ENCODE measurements at regions not wholly inside any gene's neighbourhood (a gene's known extent, or its start where the extent isn't known, plus 50 kb on each side); places are given as distances from the start of the nearest gene placed in this dataset.

DNA sequence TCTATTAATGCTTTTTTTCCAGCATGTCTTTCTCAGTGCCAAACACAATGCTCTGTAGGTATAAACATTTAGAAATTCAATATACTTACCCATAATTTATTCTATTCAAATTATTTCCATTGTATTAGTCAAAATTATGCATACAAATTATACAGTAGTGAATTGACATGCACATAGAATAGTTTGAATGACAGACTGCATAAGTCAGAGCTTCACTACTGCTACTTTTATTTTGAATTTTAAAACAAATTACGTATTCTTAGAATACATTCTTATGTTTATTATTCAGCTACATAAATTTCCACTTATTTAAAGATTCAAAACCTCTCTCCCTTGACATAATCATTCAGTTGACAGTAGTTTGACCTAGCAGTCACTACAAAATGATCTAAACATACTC, 808.0 kb upstream of the CCDC179 start:
- H3K9me3 ChIP-seq (ENCODE audit: low read depth, low read length, poor library complexity, severe bottlenecking): no peaks in the 10 kb centered on the region
- BruUV-seq (replicated peaks): no TSS peak
- TF ChIP-seq, protein P1, sequence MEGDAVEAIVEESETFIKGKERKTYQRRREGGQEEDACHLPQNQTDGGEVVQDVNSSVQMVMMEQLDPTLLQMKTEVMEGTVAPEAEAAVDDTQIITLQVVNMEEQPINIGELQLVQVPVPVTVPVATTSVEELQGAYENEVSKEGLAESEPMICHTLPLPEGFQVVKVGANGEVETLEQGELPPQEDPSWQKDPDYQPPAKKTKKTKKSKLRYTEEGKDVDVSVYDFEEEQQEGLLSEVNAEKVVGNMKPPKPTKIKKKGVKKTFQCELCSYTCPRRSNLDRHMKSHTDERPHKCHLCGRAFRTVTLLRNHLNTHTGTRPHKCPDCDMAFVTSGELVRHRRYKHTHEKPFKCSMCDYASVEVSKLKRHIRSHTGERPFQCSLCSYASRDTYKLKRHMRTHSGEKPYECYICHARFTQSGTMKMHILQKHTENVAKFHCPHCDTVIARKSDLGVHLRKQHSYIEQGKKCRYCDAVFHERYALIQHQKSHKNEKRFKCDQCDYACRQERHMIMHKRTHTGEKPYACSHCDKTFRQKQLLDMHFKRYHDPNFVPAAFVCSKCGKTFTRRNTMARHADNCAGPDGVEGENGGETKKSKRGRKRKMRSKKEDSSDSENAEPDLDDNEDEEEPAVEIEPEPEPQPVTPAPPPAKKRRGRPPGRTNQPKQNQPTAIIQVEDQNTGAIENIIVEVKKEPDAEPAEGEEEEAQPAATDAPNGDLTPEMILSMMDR (conservative IDR thresholded peaks at IDR 0.05; ENCODE audit: low read depth, low read length): no peak
- TF ChIP-seq EZH2 (IDR thresholded peaks at IDR 0.05; ENCODE audit: borderline replicate concordance, low read depth, low read length, poor library complexity, severe bottlenecking): no peak

DNA sequence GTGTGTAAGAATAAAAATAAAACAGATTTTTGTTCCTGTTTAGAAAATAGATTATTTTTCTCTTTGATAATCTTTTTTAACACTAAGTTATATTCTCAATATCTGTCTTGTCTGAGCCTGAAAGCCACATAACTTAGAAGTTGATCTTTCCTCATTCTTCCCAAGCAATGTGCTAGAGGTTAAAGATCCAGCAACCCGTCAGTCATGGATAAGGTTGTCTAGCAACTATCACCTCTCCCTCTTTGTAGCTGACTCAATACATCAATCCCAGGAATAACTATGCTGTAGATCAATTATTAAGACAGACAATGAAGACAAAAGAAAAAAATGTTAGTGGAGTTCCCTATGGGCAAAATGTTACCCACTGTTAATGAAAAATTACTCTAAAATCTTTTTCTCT, 813.1 kb upstream of the CCDC179 start:
- DNase-seq (ENCODE audit: low spot score): no peak
- no TSS peak for BruUV-seq (replicated peaks)
- ChIA-PET POLR2A (ENCODE audit: low non-redundant PET) (no interaction called here), CTCF (no interaction called here)
- Histone ChIP-seq H3K9me3 (ENCODE audit: low read depth, low read length, poor library complexity, severe bottlenecking) (no peaks in the 10 kb centered on the region), H3K36me3 (ENCODE audit: insufficient read depth, low read length, poor library complexity, severe bottlenecking) (no peaks in the 10 kb centered on the region), H3K27ac (ENCODE audit: low read depth, low read length, poor library complexity, severe bottlenecking) (no peak overlapping the region), H3K4me3 (ENCODE audit: low read depth, low read length, poor library complexity, severe bottlenecking) (no peak overlapping the region), H3K27me3 (replicated peaks; ENCODE audit: insufficient read depth, low read depth, low read length, poor library complexity) (no peaks in the 10 kb centered on the region), H3K4me1 (ENCODE audit: insufficient read depth, low read length, poor library complexity, severe bottlenecking) (no peaks in the 10 kb centered on the region)
- intact Hi-C loops (cut with micrococcal nuclease; ENCODE audit: unreplicated experiment): no loop called here
- TF ChIP-seq, protein P1 (conservative IDR thresholded peaks at IDR 0.05; ENCODE audit: low read depth, low read length): no peak
- TF ChIP-seq EZH2 (IDR thresholded peaks at IDR 0.05; ENCODE audit: borderline replicate concordance, low read depth, low read length, poor library complexity, severe bottlenecking): no peak

More for the DNA sequence above, 808.0 kb upstream of the CCDC179 start:
- intact Hi-C loops (cut with micrococcal nuclease; ENCODE audit: unreplicated experiment): no loop called here
- no peaks in the 10 kb centered on the region for H3K36me3 ChIP-seq (ENCODE audit: insufficient read depth, low read length, poor library complexity, severe bottlenecking)
- ChIA-PET CTCF (no interaction called here), POLR2A (ENCODE audit: low non-redundant PET) (no interaction called here)
- H3K27ac ChIP-seq (ENCODE audit: low read depth, low read length, poor library complexity, severe bottlenecking): no peak overlapping the region
- no peaks in the 10 kb centered on the region for H3K4me1 ChIP-seq (ENCODE audit: insufficient read depth, low read length, poor library complexity, severe bottlenecking)
- H3K4me3 ChIP-seq (ENCODE audit: low read depth, low read length, poor library complexity, severe bottlenecking): no peak overlapping the region
- no peaks in the 10 kb centered on the region for H3K27me3 ChIP-seq (replicated peaks; ENCODE audit: insufficient read depth, low read depth, low read length, poor library complexity)
- DNase-seq (ENCODE audit: low spot score): no peak

- CTCF ChIA-PET: no interaction called here
- no TSS peak for BruUV-seq (replicated peaks)
- TF ChIP-seq, protein P1 (conservative IDR thresholded peaks at IDR 0.05; ENCODE audit: low read depth, low read length): no peak
- TF ChIP-seq EZH2 (IDR thresholded peaks at IDR 0.05; ENCODE audit: borderline replicate concordance, low read depth, low read length, poor library complexity, severe bottlenecking): no peak
- H3K9me3 ChIP-seq (ENCODE audit: low read depth, low read length, poor library complexity, severe bottlenecking): no peaks in the 10 kb centered on the region
- no peaks in the 10 kb centered on the region for H3K4me1 ChIP-seq (ENCODE audit: insufficient read depth, low read length, poor library complexity, severe bottlenecking)
- no peak overlapping the region for H3K4me3 ChIP-seq (ENCODE audit: low read depth, low read length, poor library complexity, severe bottlenecking)
- POLR2A ChIA-PET (ENCODE audit: low non-redundant PET): no interaction called here
- no peaks in the 10 kb centered on the region for H3K36me3 ChIP-seq (ENCODE audit: insufficient read depth, low read length, poor library complexity, severe bottlenecking)
- DNase-seq (ENCODE audit: low spot score): no peak
- intact Hi-C loops (cut with micrococcal nuclease; ENCODE audit: unreplicated experiment): no loop called here
- no peak overlapping the region for H3K27ac ChIP-seq (ENCODE audit: low read depth, low read length, poor library complexity, severe bottlenecking)
- no peaks in the 10 kb centered on the region for H3K27me3 ChIP-seq (replicated peaks; ENCODE audit: insufficient read depth, low read depth, low read length, poor library complexity)
Observed at GRCh38 chr11:23674866-23675265, 814.6 kb upstream of the CCDC179 start.
